H9 (cell line): ENCODE measurements at regions not wholly inside any gene's neighbourhood (a gene's known extent, or its start where the extent isn't known, plus 50 kb on each side); places are given as distances from the start of the nearest gene placed in this dataset.

Experiments
- DNase-seq: peaks from one replicate; pipeline ENCODE4 v3.0.0-alpha.2; 2017
- H2AFZ ChIP-seq: one replicate; pipeline ENCODE4 v1.6.1; 2013; ENCODE audit warnings: mild to moderate bottlenecking, low read length, control low read depth, moderate library complexity
- H2AK5ac ChIP-seq: 2 replicates; pipeline ENCODE4 v1.6.1; 2013; ENCODE audit warnings: low read length, control low read depth, mixed read lengths; ENCODE audit not compliant: insufficient read length
- H2BK120ac ChIP-seq: one replicate; pipeline ENCODE4 v1.6.1; 2013; ENCODE audit warnings: low read depth, mild to moderate bottlenecking, low read length, control low read depth, inconsistent platforms; ENCODE audit not compliant: poor library complexity, severe bottlenecking
- H2BK12ac ChIP-seq: 2 replicates; pipeline ENCODE4 v1.6.1; 2013; ENCODE audit warnings: low read length, control low read depth, mixed read lengths, low read depth; ENCODE audit not compliant: insufficient read length
- H2BK15ac ChIP-seq: 2 replicates; pipeline ENCODE4 v1.6.1; 2013; ENCODE audit warnings: low read depth, low read length, control low read depth
- H2BK20ac ChIP-seq: one replicate; pipeline ENCODE4 v1.6.1; 2013; ENCODE audit warnings: low read depth, mild to moderate bottlenecking, low read length, control low read depth, inconsistent platforms; ENCODE audit not compliant: poor library complexity, severe bottlenecking
- H2BK5ac ChIP-seq: 2 replicates; pipeline ENCODE4 v1.6.1; 2013; ENCODE audit warnings: low read length, control low read depth, mixed read lengths; ENCODE audit not compliant: insufficient read length
- H3K14ac ChIP-seq: 2 replicates; pipeline ENCODE4 v1.6.1; 2013; ENCODE audit warnings: low read length, control low read depth; ENCODE audit not compliant: insufficient read depth
- H3K18ac ChIP-seq: 2 replicates; pipeline ENCODE4 v1.6.1; 2013; ENCODE audit warnings: low read depth, mild to moderate bottlenecking, mixed read lengths, low read length, control low read depth; ENCODE audit not compliant: insufficient read length
- H3K23ac ChIP-seq: 2 replicates; pipeline ENCODE4 v1.6.1; 2013; ENCODE audit warnings: low read length, control low read depth, mixed read lengths, low read depth; ENCODE audit not compliant: insufficient read length
- H3K23me2 ChIP-seq: 2 replicates; pipeline ENCODE4 v1.6.1; 2013; ENCODE audit warnings: low read depth, mild to moderate bottlenecking, mixed read lengths, low read length, control low read depth; ENCODE audit not compliant: insufficient read length, poor library complexity, severe bottlenecking
- H3K27ac ChIP-seq: 2 replicates; pipeline ENCODE4 v1.5.1; 2013; ENCODE audit warnings: low read length, control low read depth, mixed read lengths, low read depth; ENCODE audit not compliant: insufficient read length
- H3K27me3 ChIP-seq: 2 replicates; pipeline ENCODE4 v1.6.1; 2013; ENCODE audit warnings: low read length, control low read depth, inconsistent platforms; ENCODE audit not compliant: insufficient read depth
- H3K4ac ChIP-seq: 2 replicates; pipeline ENCODE4 v1.6.1; 2013; ENCODE audit warnings: low read depth, mild to moderate bottlenecking, control low read depth, inconsistent platforms, low read length, moderate library complexity
- H3K4me1 ChIP-seq: 2 replicates; pipeline ENCODE4 v1.6.1; 2013; ENCODE audit warnings: low read length, control low read depth, inconsistent platforms; ENCODE audit not compliant: insufficient read depth
- H3K4me2 ChIP-seq: 2 replicates; pipeline ENCODE4 v1.6.1; 2013; ENCODE audit warnings: low read length, control low read depth, mixed read lengths; ENCODE audit not compliant: insufficient read length, insufficient read depth
- H3K56ac ChIP-seq: 2 replicates; pipeline ENCODE4 v1.6.1; 2013; ENCODE audit warnings: low read depth, mild to moderate bottlenecking, mixed read lengths, low read length, control low read depth; ENCODE audit not compliant: insufficient read length
- H3K79me1 ChIP-seq: 2 replicates; pipeline ENCODE4 v1.6.1; 2013; ENCODE audit warnings: low read depth, mild to moderate bottlenecking, moderate library complexity, low read length, control low read depth, inconsistent platforms; ENCODE audit not compliant: insufficient read depth, poor library complexity, severe bottlenecking
- H3K79me2 ChIP-seq: 2 replicates; pipeline ENCODE4 v1.6.1; 2013; ENCODE audit warnings: low read length, control low read depth, inconsistent platforms; ENCODE audit not compliant: insufficient read depth
- H3K9ac ChIP-seq: 2 replicates; pipeline ENCODE4 v1.6.1; 2013; ENCODE audit warnings: low read length, control low read depth, mixed read lengths; ENCODE audit not compliant: insufficient read length; ENCODE audit errors: extremely low read depth
- H3K9me3 ChIP-seq: one replicate; pipeline ENCODE4 v1.6.1; 2013; ENCODE audit warnings: low read depth, low read length, inconsistent platforms; ENCODE audit not compliant: control insufficient read depth
- H3T11ph ChIP-seq: one replicate; pipeline ENCODE4 v1.6.1; 2013; ENCODE audit warnings: mild to moderate bottlenecking, low read length, control low read depth, inconsistent platforms
- H4K20me1 ChIP-seq: one replicate; pipeline ENCODE4 v1.6.1; 2013; ENCODE audit not compliant: control insufficient read depth, insufficient read length, insufficient read depth
- H4K5ac ChIP-seq: 2 replicates; pipeline ENCODE4 v1.6.1; 2013; ENCODE audit warnings: low read depth, mild to moderate bottlenecking, mixed read lengths, low read length, control low read depth; ENCODE audit not compliant: insufficient read length
- H4K8ac ChIP-seq: replicated peaks from 2 replicates; pipeline ENCODE4 v1.6.1; 2013; ENCODE audit warnings: low read length, control low read depth, mixed read lengths, low read depth; ENCODE audit not compliant: insufficient read length
- H4K91ac ChIP-seq: 2 replicates; pipeline ENCODE4 v1.6.1; 2013; ENCODE audit warnings: low read depth, mild to moderate bottlenecking, moderate library complexity, mixed read lengths, low read length, control low read depth; ENCODE audit not compliant: insufficient read length
- H3K27ac Mint-ChIP-seq, 3 experiments: 2 replicates in 2 of 3; 3 replicates in 1 of 3; pipeline ENCODE4 v1.8.0; 2020 to 2021; ENCODE audit warnings: mixed read lengths in 3 of 3, mild to moderate bottlenecking in 1 of 3, moderate library complexity in 1 of 3
- H3K27me3 Mint-ChIP-seq: 2 replicates; pipeline ENCODE4 v1.8.0; 2021; ENCODE audit warnings: low read depth, mild to moderate bottlenecking, moderate library complexity, mixed read lengths
- H3K36me3 Mint-ChIP-seq, 3 experiments: 2 replicates in 2 of 3; 3 replicates in 1 of 3; pipeline ENCODE4 v1.8.0; 2020 to 2021; ENCODE audit warnings: low read depth in 3 of 3, mixed read lengths in 3 of 3; ENCODE audit not compliant: insufficient read depth in 1 of 3
- H3K4me1 Mint-ChIP-seq, 2 experiments: 2 replicates each; pipeline ENCODE4 v1.8.0; 2020; ENCODE audit warnings: mixed read lengths in 2 of 2
- H3K4me3 Mint-ChIP-seq, 2 experiments: 2 replicates in 1 of 2; 3 replicates in 1 of 2; pipeline ENCODE4 v1.8.0; 2020 to 2021; ENCODE audit warnings: mild to moderate bottlenecking in 2 of 2, mixed read lengths in 2 of 2, moderate library complexity in 1 of 2
- H3K9me3 Mint-ChIP-seq, 2 experiments: 2 replicates in 1 of 2; 3 replicates in 1 of 2; pipeline ENCODE4 v1.8.0; 2020; ENCODE audit warnings: mild to moderate bottlenecking in 2 of 2, mixed read lengths in 2 of 2, moderate library complexity in 1 of 2
- WGBS: extraction: QIAGEN DNeasy Blood & Tissue Kit; methylation state at CpG from one replicate; pipeline ENCODE4 v1.1.7; 2013; ENCODE audit warnings: missing lambda C conversion rate, low lambda C conversion rate, mixed read lengths; ENCODE audit not compliant: insufficient read length; ENCODE audit errors: extremely low coverage; 5-methylcytosine and 5-hydroxymethylcytosine counted together
- TF ChIP-seq, protein P1 (sequence below): fragments of 200-600 bp; sonication (generic); conservative IDR thresholded peaks from 3 replicates; pipeline ENCODE4 v1.8.0; 2021; ENCODE audit warnings: antibody characterized with exemption, mild to moderate bottlenecking

DNA sequence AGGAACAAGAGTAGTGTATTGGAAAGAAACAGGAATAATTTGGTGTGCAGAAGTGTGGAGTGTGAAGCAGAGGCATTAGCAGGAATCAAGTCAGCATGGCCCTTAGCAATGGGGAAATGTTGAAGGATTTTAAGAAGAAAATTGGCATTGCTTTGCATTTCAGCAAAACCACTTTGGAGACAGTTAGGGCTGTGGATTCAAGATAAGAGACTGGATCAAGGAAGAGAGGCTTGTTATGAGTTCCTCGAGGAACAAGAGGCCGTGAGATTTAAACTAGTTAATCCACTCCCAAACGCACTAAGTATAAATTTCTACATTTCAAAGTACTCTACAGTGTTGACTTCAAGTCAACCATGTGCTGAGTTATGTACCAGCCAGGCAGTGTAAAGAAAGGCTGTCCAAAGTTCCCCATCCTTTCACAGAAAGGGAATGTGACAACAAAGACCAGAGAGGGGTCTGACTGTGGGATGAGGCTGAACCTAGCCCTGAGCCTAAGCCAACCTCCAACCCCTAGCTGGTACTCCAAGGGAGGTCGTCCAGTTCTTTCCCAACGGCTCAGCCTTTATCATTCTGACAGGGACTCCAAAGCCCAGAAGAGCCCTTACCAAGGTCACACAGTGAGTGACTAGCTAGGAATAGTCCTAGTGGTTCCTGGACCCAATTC is 91.2 kb upstream of the BMP4 start:
- Histone ChIP-seq H3K9me3 (no peaks in the 10 kb centered on the region), H2AK5ac (no peak overlapping the region), H3K23me2 (no peaks in the 10 kb centered on the region)

More for the DNA sequence above, 91.2 kb upstream of the BMP4 start:
- Histone ChIP-seq H4K8ac (no peak overlapping the region), H2BK5ac (no peak overlapping the region), H4K20me1 (no peaks in the 10 kb centered on the region), H2AFZ (no peak overlapping the region), H2BK12ac (no peak overlapping the region), H3K4me2 (no peak overlapping the region), H3K9ac (no peak overlapping the region), H3K18ac (no peak overlapping the region), H3K56ac (no peak overlapping the region), H3K4ac (no peak overlapping the region), H3K27me3 (no peaks in the 10 kb centered on the region), H3K4me1 (no peaks in the 10 kb centered on the region), H2BK15ac (no peak overlapping the region), H3K27ac (no peak overlapping the region), H3K79me1 (no peaks in the 10 kb centered on the region), H3K14ac (no peak overlapping the region), H2BK20ac (no peak overlapping the region), H3K23ac (no peak overlapping the region), H4K5ac (no peak overlapping the region), H3T11ph (no peak overlapping the region), H2BK120ac (no peak overlapping the region), H3K79me2 (no peaks in the 10 kb centered on the region), H4K91ac (no peak overlapping the region)
- Mint-ChIP-seq H3K27ac (no peak overlapping the region), H3K4me1 (peaks cover 2 to 4% of the 10 kb centered on the region in 2 experiments; a peak in 3 of 4 replicates), H3K4me3 (no peak overlapping the region), H3K36me3 (no peaks in the 10 kb centered on the region), H3K9me3 (no peaks in the 10 kb centered on the region), H3K27me3 (no peaks in the 10 kb centered on the region; the same call in 1 of the 2 replicates)
- TF ChIP-seq, protein P1, sequence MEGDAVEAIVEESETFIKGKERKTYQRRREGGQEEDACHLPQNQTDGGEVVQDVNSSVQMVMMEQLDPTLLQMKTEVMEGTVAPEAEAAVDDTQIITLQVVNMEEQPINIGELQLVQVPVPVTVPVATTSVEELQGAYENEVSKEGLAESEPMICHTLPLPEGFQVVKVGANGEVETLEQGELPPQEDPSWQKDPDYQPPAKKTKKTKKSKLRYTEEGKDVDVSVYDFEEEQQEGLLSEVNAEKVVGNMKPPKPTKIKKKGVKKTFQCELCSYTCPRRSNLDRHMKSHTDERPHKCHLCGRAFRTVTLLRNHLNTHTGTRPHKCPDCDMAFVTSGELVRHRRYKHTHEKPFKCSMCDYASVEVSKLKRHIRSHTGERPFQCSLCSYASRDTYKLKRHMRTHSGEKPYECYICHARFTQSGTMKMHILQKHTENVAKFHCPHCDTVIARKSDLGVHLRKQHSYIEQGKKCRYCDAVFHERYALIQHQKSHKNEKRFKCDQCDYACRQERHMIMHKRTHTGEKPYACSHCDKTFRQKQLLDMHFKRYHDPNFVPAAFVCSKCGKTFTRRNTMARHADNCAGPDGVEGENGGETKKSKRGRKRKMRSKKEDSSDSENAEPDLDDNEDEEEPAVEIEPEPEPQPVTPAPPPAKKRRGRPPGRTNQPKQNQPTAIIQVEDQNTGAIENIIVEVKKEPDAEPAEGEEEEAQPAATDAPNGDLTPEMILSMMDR = no peak
- no CpG with 5 or more reads among the region's 5 CpGs for WGBS
- no peak for DNase-seq
